OCI-M2 (cell line): ENCODE measurements at regions not wholly inside any gene's neighbourhood (a gene's known extent, or its start where the extent isn't known, plus 50 kb on each side); places are given as distances from the start of the nearest gene placed in this dataset.
"Not testable (repeated sequence)": the region's sequence is repeated elsewhere in the genome, so short reads cannot be mapped to it uniquely, and the experiment has no call there.

ENCODE experiments used
- DNase-seq: peaks from one replicate; lab custom pipeline; 2025; ENCODE audit not compliant: unreplicated experiment; lab: John Stamatoyannopoulos, UW

DNA sequence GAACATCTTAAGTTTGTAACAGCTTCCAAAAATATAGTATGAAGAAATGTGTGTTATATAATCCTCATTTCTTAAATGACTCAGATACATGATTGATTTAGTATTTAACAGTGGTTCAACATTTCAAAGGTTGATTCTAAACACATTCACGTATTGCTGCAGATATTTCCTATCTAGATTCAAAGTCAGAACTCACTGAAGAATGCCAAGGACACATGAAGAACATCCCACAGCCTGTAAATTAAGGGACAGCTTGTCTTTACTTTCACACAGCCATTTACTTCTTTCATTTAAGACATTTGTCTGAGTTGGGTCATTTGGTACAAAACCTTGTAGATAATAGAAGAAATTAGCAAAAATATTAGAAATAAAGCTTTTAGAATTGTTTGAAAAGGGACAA, 66.9 kb upstream of the CPSF6 start:
- no peak for DNase-seq

DNA sequence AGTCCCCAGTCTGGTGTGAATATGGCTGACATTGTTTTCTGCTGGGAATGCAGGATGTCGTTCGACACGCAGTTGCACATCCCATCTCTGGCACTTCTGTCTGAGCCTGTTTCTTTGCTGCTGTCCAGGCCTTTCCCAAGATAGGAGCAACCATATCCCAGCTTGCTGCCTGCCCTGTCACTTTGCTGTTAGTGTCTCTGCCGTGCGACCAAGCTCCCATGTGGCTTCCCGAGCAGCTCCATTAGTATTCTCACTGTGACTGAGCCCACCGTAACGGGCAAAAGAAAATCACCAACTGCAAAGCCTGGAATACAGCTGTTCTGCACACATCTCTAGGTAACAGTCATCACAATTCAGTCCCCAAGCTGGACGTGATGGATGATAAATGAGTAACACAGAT, 66.0 kb upstream of the CPSF6 start:
- DNase-seq, result no peak

DNA sequence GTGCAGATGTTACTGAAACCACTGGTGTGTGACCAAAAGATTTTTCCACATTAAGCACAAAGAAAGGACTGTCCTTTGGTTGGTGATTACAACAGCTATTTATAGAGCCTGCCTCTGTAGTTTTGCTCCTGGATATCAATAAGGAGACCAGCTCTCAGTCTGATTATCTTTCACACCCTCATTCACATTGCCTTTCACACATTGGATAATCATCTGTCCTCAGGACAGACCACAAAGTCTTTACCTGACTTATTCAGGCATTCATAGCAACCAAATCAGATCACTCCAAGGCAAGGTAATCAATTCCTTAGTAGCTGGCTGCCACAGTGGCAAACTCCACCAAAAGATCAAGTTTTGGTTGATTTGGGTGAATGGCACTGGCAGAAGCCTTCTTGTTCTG, 59.6 kb upstream of the CPSF6 start:
- DNase-seq, result no peak

DNA sequence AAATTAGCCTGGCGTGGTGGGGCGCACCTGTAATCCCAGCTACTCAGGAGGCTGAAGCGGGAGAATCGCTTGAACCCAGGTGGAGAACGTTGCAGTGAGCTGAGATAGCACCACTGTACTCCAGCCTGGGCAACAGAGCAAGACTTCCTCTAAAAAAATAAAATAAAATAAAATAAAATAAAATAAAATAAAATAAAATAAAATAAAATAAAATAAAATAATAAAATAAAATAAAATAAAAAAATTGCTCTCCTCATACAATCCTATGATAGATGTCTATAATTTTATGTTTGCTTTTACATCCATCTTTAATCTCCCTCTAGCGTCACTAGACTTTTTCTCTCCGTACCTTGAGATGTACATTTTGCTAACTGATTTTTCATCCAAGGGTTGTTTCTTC, 51.8 kb upstream of the CPSF6 start:
- DNase-seq, result not testable (repeated sequence)

GRCh38 chr12:69189378-69189978, 49.9 kb upstream of the CPSF6 start:
- no peak for DNase-seq
